Right lobe of liver (tissue), 4 donors: ENCODE measurements at regions not wholly inside any gene's neighbourhood (a gene's known extent, or its start where the extent isn't known, plus 50 kb on each side); places are given as distances from the start of the nearest gene placed in this dataset.

ENCODE experiments used
- POLR2A ChIP-seq: fragments of 450-650 bp; IDR thresholded peaks from one replicate; pipeline ENCODE4 v1.6.1; 2017; ENCODE audit warnings: antibody characterized with exemption, mild to moderate bottlenecking
- TF ChIP-seq, protein P1 (sequence below), 4 donors: fragments of 200-600 bp in 3 of 4; fragments of 450-650 bp in 1 of 4; IDR thresholded peaks; one replicate each; pipeline versions ENCODE4 v1.5.1 to v1.8.0; 2016 to 2022; ENCODE audit warnings: antibody characterized with exemption in 4 of 4, mild to moderate bottlenecking in 2 of 4
- donor health status: DM: no; HTN: no; CAD: no.
- donor health status: DM: no; HTN: no; CAD: no.
- donor health status: DM: no; HTN: yes; CAD: no.

DNA sequence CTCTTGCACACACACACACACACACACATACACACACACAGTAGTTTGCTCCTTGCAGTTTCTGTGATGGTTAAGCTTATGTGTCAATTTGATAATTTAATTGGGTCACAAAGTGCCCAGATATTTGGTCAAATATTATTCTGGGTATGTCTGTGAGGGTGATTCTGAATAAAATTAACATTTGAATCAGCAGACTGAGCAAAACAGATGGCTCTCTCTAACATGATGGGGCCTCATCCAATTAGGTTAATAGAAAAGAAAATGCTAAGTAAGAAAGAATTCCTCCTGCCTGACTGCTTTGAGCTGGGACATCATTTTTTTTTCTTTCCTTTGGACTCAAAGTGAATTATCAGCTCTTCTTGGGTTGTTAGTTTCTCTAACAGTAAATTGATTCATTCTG is 191.2 kb upstream of the INTU start:
- TF ChIP-seq, protein P1, sequence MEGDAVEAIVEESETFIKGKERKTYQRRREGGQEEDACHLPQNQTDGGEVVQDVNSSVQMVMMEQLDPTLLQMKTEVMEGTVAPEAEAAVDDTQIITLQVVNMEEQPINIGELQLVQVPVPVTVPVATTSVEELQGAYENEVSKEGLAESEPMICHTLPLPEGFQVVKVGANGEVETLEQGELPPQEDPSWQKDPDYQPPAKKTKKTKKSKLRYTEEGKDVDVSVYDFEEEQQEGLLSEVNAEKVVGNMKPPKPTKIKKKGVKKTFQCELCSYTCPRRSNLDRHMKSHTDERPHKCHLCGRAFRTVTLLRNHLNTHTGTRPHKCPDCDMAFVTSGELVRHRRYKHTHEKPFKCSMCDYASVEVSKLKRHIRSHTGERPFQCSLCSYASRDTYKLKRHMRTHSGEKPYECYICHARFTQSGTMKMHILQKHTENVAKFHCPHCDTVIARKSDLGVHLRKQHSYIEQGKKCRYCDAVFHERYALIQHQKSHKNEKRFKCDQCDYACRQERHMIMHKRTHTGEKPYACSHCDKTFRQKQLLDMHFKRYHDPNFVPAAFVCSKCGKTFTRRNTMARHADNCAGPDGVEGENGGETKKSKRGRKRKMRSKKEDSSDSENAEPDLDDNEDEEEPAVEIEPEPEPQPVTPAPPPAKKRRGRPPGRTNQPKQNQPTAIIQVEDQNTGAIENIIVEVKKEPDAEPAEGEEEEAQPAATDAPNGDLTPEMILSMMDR (IDR thresholded peaks at IDR 0.05), result no peak
- no peak for TF ChIP-seq POLR2A
